GM12878 (cell line): ENCODE measurements at regions not wholly inside any gene's neighbourhood (a gene's known extent, or its start where the extent isn't known, plus 50 kb on each side); places are given as distances from the start of the nearest gene placed in this dataset.
"Not testable (repeated sequence)": the region's sequence is repeated elsewhere in the genome, so short reads cannot be mapped to it uniquely, and the experiment has no call there.

Experiments
- CBX5 ChIP-seq: sonication (generic); IDR thresholded peaks from 2 replicates; pipeline ENCODE4 v1.6.1; 2016; ENCODE audit warnings: low read depth, moderate library complexity, mild to moderate bottlenecking, inconsistent platforms
- CEBPB ChIP-seq, 2 experiments: fragments of 150-350 bp in 1 of 2; IDR thresholded peaks; 2 replicates each; pipeline ENCODE4 v1.6.1; 2012 to 2014; ENCODE audit warnings: low read depth in 2 of 2, low read length in 2 of 2, borderline replicate concordance in 1 of 2, inconsistent platforms in 1 of 2
- CTCF ChIP-seq, 3 experiments: IDR thresholded peaks in 2 of 3; conservative IDR thresholded peaks in 1 of 3; 2 replicates each; pipeline ENCODE4 v1.5.1; 2011; ENCODE audit warnings: low read depth in 3 of 3, low read length in 3 of 3, mild to moderate bottlenecking in 3 of 3, control low read depth in 2 of 3, moderate library complexity in 2 of 3, inconsistent platforms in 1 of 3, mixed read lengths in 1 of 3; ENCODE audit not compliant: control insufficient read depth in 2 of 3, insufficient read depth in 1 of 3; ENCODE audit errors: extremely low read depth in 1 of 3
- EZH2 ChIP-seq: IDR thresholded peaks from 2 replicates; pipeline ENCODE4 v1.6.1; 2012; ENCODE audit warnings: low read depth, mild to moderate bottlenecking, control low read depth, inconsistent platforms, low read length, borderline replicate concordance; ENCODE audit not compliant: control insufficient read depth
- FOXM1 ChIP-seq: IDR thresholded peaks from 2 replicates; pipeline ENCODE4 v1.6.1; 2012; ENCODE audit warnings: low read depth, mild to moderate bottlenecking, inconsistent platforms, low read length, moderate library complexity
- MXI1 ChIP-seq: fragments of 150-350 bp; IDR thresholded peaks from 2 replicates; pipeline ENCODE4 v1.6.1; 2011; ENCODE audit warnings: low read depth, mild to moderate bottlenecking, inconsistent platforms, low read length, improper control_type of control experiment
- POLR2A ChIP-seq: IDR thresholded peaks from 2 replicates; pipeline ENCODE4 v1.6.1; 2011; ENCODE audit warnings: low read depth, mild to moderate bottlenecking, low read length
- POLR2AphosphoS5 ChIP-seq: IDR thresholded peaks from 2 replicates; pipeline ENCODE4 v1.6.1; 2011; ENCODE audit warnings: mild to moderate bottlenecking, low read length, inconsistent platforms
- RFX5 ChIP-seq: IDR thresholded peaks from 2 replicates; pipeline ENCODE4 v1.6.1; 2011; ENCODE audit warnings: low read depth, low read length, improper control_type of control experiment
- TAF1 ChIP-seq: IDR thresholded peaks from 2 replicates; pipeline ENCODE4 v1.6.1; 2011; ENCODE audit warnings: mild to moderate bottlenecking, low read depth, low read length, borderline replicate concordance
- ZNF274 ChIP-seq: IDR thresholded peaks from one replicate; pipeline ENCODE4 v1.8.0; 2011; ENCODE audit not compliant: insufficient read length, insufficient read depth
- TF ChIP-seq, protein P1 (sequence below): fragments of 450-650 bp; IDR thresholded peaks from 2 replicates; pipeline ENCODE4 v1.6.1; 2018; ENCODE audit warnings: borderline replicate concordance, mild to moderate bottlenecking; ENCODE audit not compliant: partially characterized antibody
- TF ChIP-seq, protein P2 (sequence below): IDR thresholded peaks from 2 replicates; pipeline ENCODE4 v1.6.1; 2012; ENCODE audit warnings: low read depth, low read length, improper control_type of control experiment

- TF ChIP-seq POLR2A; ZNF274; FOXM1; POLR2AphosphoS5; TAF1; CTCF (IDR thresholded peaks at IDR 0.05 in 2 of 3, conservative IDR thresholded peaks at IDR 0.05 in 1 of 3; ENCODE audit: control insufficient read depth in 2 of 3, extremely low read depth in 1 of 3, insufficient read depth in 1 of 3, low read depth in 3 of 3, low read length in 3 of 3); RFX5; CBX5; CEBPB (IDR thresholded peaks at IDR 0.05; ENCODE audit: borderline replicate concordance in 1 of 2, low read depth in 2 of 2, low read length in 2 of 2); EZH2; MXI1: not testable (repeated sequence)
- TF ChIP-seq, protein P1, sequence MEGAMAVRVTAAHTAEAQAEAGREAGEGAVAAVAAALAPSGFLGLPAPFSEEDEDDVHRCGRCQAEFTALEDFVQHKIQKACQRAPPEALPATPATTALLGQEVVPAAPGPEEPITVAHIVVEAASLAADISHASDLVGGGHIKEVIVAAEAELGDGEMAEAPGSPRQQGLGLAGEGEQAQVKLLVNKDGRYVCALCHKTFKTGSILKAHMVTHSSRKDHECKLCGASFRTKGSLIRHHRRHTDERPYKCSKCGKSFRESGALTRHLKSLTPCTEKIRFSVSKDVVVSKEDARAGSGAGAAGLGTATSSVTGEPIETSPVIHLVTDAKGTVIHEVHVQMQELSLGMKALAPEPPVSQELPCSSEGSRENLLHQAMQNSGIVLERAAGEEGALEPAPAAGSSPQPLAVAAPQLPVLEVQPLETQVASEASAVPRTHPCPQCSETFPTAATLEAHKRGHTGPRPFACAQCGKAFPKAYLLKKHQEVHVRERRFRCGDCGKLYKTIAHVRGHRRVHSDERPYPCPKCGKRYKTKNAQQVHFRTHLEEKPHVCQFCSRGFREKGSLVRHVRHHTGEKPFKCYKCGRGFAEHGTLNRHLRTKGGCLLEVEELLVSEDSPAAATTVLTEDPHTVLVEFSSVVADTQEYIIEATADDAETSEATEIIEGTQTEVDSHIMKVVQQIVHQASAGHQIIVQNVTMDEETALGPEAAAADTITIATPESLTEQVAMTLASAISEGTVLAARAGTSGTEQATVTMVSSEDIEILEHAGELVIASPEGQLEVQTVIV = not testable (repeated sequence)
- TF ChIP-seq, protein P2, sequence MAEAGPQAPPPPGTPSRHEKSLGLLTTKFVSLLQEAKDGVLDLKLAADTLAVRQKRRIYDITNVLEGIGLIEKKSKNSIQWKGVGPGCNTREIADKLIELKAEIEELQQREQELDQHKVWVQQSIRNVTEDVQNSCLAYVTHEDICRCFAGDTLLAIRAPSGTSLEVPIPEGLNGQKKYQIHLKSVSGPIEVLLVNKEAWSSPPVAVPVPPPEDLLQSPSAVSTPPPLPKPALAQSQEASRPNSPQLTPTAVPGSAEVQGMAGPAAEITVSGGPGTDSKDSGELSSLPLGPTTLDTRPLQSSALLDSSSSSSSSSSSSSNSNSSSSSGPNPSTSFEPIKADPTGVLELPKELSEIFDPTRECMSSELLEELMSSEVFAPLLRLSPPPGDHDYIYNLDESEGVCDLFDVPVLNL = not testable (repeated sequence)
Measured at GRCh38 chr14:27826149-27826548, 940.4 kb upstream of the FOXG1 start.
